ENCODE measurements at regions not wholly inside any gene's neighbourhood (a gene's known extent, or its start where the extent isn't known, plus 50 kb on each side); places are given as distances from the start of the nearest gene placed in this dataset.

DNA sequence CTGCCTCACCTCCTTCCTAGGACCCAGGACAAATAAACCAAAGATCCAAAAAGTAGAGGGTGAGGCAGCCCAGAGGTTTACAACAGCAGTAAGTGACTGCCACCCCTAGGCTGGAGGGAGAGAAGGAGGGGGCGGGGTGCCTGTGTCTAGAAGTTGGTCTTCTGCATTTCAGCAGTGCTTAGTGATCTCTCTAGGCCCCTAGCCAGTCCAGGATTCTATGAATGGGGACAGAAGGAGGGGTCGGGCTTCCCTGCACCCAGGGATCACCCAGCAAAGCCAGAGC is 62.8 kb upstream of the KDM7A start:
- TF ChIP-seq POLR2AphosphoS5 (IDR thresholded peaks at IDR 0.05; ENCODE audit: low read depth, low read length): no peak
- no peak for TF ChIP-seq POLR2A (IDR thresholded peaks at IDR 0.05; ENCODE audit: low read depth, low read length)
- TF ChIP-seq TAF1 (IDR thresholded peaks at IDR 0.05; ENCODE audit: low read depth, low read length): no peak
- no peak for TF ChIP-seq SPI1 (IDR thresholded peaks at IDR 0.05; ENCODE audit: low read depth, low read length)
- TF ChIP-seq PAX5 (IDR thresholded peaks at IDR 0.05; ENCODE audit: insufficient read depth, low read length, severe bottlenecking): no peak
- no peak for TF ChIP-seq POU2F2 (IDR thresholded peaks at IDR 0.05; ENCODE audit: low read depth, low read length)
